Naive thymus-derived CD8-positive, alpha-beta T cell (primary cell): ENCODE measurements at regions not wholly inside any gene's neighbourhood (a gene's known extent, or its start where the extent isn't known, plus 50 kb on each side); places are given as distances from the start of the nearest gene placed in this dataset.

Experiments used
- ATAC-seq, 2 donors: fragments of 150-1000 bp; cut with Tn5 transposase in 1 of 2; sonication (Bioruptor Pico), chemical (Tn5 transposase) in 1 of 2; 1 replicate in 1 of 2; 2 replicates in 1 of 2; pipeline ENCODE4 v1.10.0; 2021; ENCODE audit warnings: mild to moderate bottlenecking in 2 of 2, moderate library complexity in 2 of 2
- POLR2A ChIA-PET: fragments of 350-600 bp; sonication (Branson Sonifier 250); formaldehyde crosslinking; loops from one replicate; lab custom pipeline; 2021; ENCODE audit warnings: antibody characterized with exemption; lab: Charles Lee
- DNase-seq, 10 donors: peaks; one replicate each; pipeline versions ENCODE4 v3.0.0 to v3.0.0-alpha.2; 2020 to 2022
- H3K27ac Mint-ChIP-seq, 10 donors: one replicate each; pipeline ENCODE4 v1.8.0; 2020 to 2022; ENCODE audit warnings: mild to moderate bottlenecking in 10 of 10, mixed read lengths in 10 of 10, moderate library complexity in 4 of 10, inconsistent platforms in 1 of 10
- H3K27me3 Mint-ChIP-seq, 5 donors: one replicate each; pipeline ENCODE4 v1.8.0; 2021 to 2022; ENCODE audit warnings: mixed read lengths in 5 of 5
- H3K36me3 Mint-ChIP-seq, 3 donors: one replicate each; pipeline ENCODE4 v1.8.0; 2020 to 2022; ENCODE audit warnings: mixed read lengths in 3 of 3, mild to moderate bottlenecking in 2 of 3, inconsistent platforms in 1 of 3
- H3K4me1 Mint-ChIP-seq, 4 donors: one replicate each; pipeline ENCODE4 v1.8.0; 2021 to 2022; ENCODE audit warnings: mixed read lengths in 4 of 4
- H3K4me3 Mint-ChIP-seq, 10 donors: one replicate each; pipeline ENCODE4 v1.8.0; 2020 to 2022; ENCODE audit warnings: mild to moderate bottlenecking in 10 of 10, mixed read lengths in 10 of 10, moderate library complexity in 6 of 10, inconsistent platforms in 1 of 10
- H3K9me3 Mint-ChIP-seq, 9 donors: one replicate each; pipeline ENCODE4 v1.8.0; 2020 to 2022; ENCODE audit warnings: mixed read lengths in 9 of 9, mild to moderate bottlenecking in 3 of 9, inconsistent platforms in 1 of 9, moderate library complexity in 1 of 9

DNA sequence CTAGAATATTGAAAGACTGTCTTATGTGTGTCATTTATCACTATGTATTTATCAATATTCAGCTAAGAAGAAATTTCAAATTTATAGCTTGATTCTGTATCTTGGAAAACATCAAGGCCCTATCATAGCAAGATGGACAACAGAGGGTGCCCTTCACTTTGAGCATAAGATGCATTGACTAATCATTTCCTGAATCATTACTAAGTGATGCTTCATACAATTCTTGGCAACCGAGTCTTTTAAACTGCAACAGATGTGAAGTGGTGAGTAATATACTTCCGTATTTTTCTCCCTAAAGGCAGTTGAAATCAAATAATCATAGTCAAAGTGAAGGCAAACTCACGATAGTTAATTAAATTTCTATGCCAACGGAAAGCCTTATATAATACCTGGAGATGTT, 318.6 kb upstream of the RGMB start:
- Mint-ChIP-seq H3K27me3 (peaks cover 0 to 1% (median 0%) of the 10 kb centered on the region in 5 donors), H3K9me3 (no peaks in the 10 kb centered on the region), H3K36me3 (no peaks in the 10 kb centered on the region), H3K4me1 (no peaks in the 10 kb centered on the region), H3K4me3 (no peak overlapping the region), H3K27ac (no peak overlapping the region)
- ATAC-seq (no peak), DNase-seq (no peak)
- POLR2A ChIA-PET = no interaction called here

DNA sequence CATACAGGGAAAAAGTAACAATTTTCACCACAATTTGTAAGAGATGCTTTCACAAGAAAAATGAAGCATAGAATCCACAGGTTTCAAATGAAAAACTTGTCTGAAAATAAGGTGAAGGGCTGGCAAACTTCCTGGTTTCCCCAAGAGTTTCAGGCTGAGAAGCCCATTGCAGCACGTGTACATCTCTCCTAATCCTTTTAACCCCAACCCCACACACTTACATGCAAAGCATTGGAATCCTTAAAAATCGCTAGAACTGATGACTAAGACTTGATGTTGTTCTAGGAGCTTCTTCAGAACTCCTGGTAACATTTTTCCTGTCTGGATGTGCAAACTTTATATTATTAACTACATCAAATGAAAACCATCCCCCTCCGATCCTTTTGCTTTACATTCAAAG, 317.8 kb upstream of the RGMB start:
- ATAC-seq (no peak), DNase-seq (no peak)
- H3K27me3 Mint-ChIP-seq = peaks cover 0 to 1% (median 0%) of the 10 kb centered on the region in 5 donors
- H3K4me1 Mint-ChIP-seq = no peaks in the 10 kb centered on the region
- POLR2A ChIA-PET = no interaction called here
- no peaks in the 10 kb centered on the region for H3K9me3 Mint-ChIP-seq
- H3K4me3 Mint-ChIP-seq = no peak overlapping the region
- H3K36me3 Mint-ChIP-seq = no peaks in the 10 kb centered on the region
- no peak overlapping the region for H3K27ac Mint-ChIP-seq

- no peaks in the 10 kb centered on the region for H3K9me3 Mint-ChIP-seq
- peaks cover 0 to 6% (median 1%) of the 10 kb centered on the region in 5 donors for H3K27me3 Mint-ChIP-seq
- POLR2A ChIA-PET = no interaction called here
Measured at GRCh38 chr5:98458004-98458403, 315.5 kb upstream of the RGMB start.

GRCh38 chr5:98458726-98459125, 314.7 kb upstream of the RGMB start:
- ATAC-seq (no peak), DNase-seq (no peak)
- POLR2A ChIA-PET = no interaction called here
- H3K27me3 Mint-ChIP-seq = peaks cover 0 to 6% (median 1%) of the 10 kb centered on the region in 5 donors
- no peak overlapping the region for H3K27ac Mint-ChIP-seq
- no peaks in the 10 kb centered on the region for H3K36me3 Mint-ChIP-seq
- H3K4me3 Mint-ChIP-seq = no peak overlapping the region
- peaks cover 0 to 5% (median 0%) of the 10 kb centered on the region in 9 donors for H3K9me3 Mint-ChIP-seq
- H3K4me1 Mint-ChIP-seq = no peaks in the 10 kb centered on the region

More at GRCh38 chr5:98458004-98458403, 315.5 kb upstream of the RGMB start:
- DNase-seq (no peak), ATAC-seq (no peak)
- Mint-ChIP-seq H3K27ac (no peak overlapping the region), H3K36me3 (no peaks in the 10 kb centered on the region), H3K4me1 (no peaks in the 10 kb centered on the region), H3K4me3 (no peak overlapping the region)

GRCh38 chr5:98460536-98460935, 312.9 kb upstream of the RGMB start:
- Mint-ChIP-seq H3K36me3 (no peaks in the 10 kb centered on the region), H3K9me3 (peaks cover 0 to 13% (median 0%) of the 10 kb centered on the region in 9 donors), H3K4me1 (peaks cover 0 to 2% (median 0%) of the 10 kb centered on the region in 4 donors), H3K27me3 (peaks cover 0 to 13% (median 1%) of the 10 kb centered on the region in 5 donors), H3K4me3 (no peak overlapping the region), H3K27ac (no peak overlapping the region)
- no peak for DNase-seq
- ATAC-seq = no peak
- POLR2A ChIA-PET = no interaction called here

GRCh38 chr5:98461485-98461884, 312.0 kb upstream of the RGMB start:
- DNase-seq (no peak), ATAC-seq (no peak)
- H3K27me3 Mint-ChIP-seq = peaks cover 0 to 13% (median 1%) of the 10 kb centered on the region in 5 donors
- no peak overlapping the region for H3K27ac Mint-ChIP-seq
- peaks cover 0 to 2% (median 0%) of the 10 kb centered on the region in 4 donors for H3K4me1 Mint-ChIP-seq
- no peak overlapping the region for H3K4me3 Mint-ChIP-seq
- H3K36me3 Mint-ChIP-seq = no peaks in the 10 kb centered on the region
- H3K9me3 Mint-ChIP-seq = peaks cover 0 to 13% (median 0%) of the 10 kb centered on the region in 9 donors
- POLR2A ChIA-PET = no interaction called here

DNA sequence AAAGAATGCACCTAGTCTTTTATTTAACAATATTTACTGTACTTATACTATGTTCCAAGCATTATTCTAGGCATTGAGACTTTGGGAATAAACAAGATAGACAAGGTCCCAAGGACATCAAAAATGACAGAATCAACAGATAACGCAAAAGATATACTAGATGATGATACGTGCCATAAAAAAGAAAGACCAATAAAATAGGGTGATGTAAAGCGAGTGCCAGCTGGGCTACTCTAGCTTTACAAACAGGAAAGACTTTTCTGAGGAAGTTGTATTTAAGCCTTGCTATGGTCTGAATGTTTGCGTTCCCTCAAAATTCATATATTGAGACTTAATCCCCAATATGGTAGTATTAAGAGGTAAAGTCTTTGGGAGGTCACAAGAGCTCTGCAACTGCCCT, 310.2 kb upstream of the RGMB start:
- DNase-seq (no peak), ATAC-seq (no peak)
- Mint-ChIP-seq H3K27me3 (peaks cover 0 to 13% (median 1%) of the 10 kb centered on the region in 5 donors), H3K27ac (no peak overlapping the region), H3K9me3 (peaks cover 0 to 13% (median 0%) of the 10 kb centered on the region in 9 donors), H3K36me3 (no peaks in the 10 kb centered on the region), H3K4me3 (no peak overlapping the region), H3K4me1 (peaks cover 0 to 2% (median 0%) of the 10 kb centered on the region in 4 donors)
- POLR2A ChIA-PET = no interaction called here

DNA sequence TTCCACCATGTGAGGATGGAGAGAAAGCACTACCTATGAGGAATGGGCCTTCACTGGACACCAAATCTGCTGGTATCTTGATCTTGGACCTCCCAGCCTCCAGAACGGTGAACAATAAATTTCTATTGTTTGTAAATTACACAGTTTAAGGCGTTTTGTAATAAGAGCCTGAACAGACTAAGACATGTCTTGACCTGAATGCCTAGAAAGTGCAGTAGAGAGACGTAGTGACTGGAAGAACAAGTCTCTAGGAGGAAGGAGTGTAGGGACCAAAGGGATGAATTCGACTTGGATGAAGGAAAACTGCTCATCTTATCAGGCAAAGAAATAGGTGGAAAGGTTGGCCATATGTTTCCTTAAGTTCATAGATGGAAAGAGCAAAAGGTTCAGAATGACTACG, 309.8 kb upstream of the RGMB start:
- H3K4me1 Mint-ChIP-seq = peaks cover 0 to 2% (median 0%) of the 10 kb centered on the region in 4 donors
- H3K27ac Mint-ChIP-seq = no peak overlapping the region
- H3K4me3 Mint-ChIP-seq = no peak overlapping the region
- peaks cover 0 to 13% (median 1%) of the 10 kb centered on the region in 5 donors for H3K27me3 Mint-ChIP-seq
- DNase-seq (no peak), ATAC-seq (no peak)
- peaks cover 0 to 13% (median 0%) of the 10 kb centered on the region in 9 donors for H3K9me3 Mint-ChIP-seq
- no peaks in the 10 kb centered on the region for H3K36me3 Mint-ChIP-seq
- POLR2A ChIA-PET = no interaction called here

DNA sequence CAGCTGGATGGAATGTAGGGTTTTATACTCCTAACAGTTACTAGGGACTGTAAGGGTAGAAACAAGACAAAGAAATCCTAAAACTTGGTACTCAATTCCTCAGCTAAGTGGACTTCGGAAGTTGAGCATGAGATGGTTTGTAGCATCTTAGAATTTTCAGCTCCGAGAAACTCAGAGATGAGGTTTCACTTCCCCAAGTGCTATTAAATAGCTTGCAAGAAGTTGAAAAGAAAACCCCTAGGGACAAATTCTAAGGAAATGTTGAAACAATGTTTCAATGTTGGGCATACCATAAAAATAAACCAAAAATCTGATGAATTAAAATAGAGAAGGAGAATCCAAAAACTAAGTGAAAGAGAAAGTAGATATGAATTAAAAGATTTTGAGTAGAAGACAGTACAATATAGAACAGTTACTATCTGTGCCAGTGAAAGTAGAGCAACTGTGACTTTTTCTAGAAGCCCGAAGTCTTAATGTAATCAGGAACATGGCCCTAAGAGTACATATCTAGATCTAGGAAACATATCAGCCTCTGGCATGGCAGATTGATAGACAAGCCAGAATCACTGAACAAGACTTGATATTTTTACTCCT, 308.6 kb upstream of the RGMB start:
- no peak for ATAC-seq
- no peak for DNase-seq

GRCh38 chr5:98468188-98468869, 305.1 kb upstream of the RGMB start:
- Mint-ChIP-seq H3K36me3 (no peaks in the 10 kb centered on the region), H3K4me1 (peaks cover 0 to 2% (median 0%) of the 10 kb centered on the region in 4 donors), H3K9me3 (peaks cover 0 to 12% (median 0%) of the 10 kb centered on the region in 9 donors), H3K27ac (no peak overlapping the region), H3K27me3 (peaks cover 0 to 7% (median 0%) of the 10 kb centered on the region in 5 donors), H3K4me3 (no peak overlapping the region)
- DNase-seq (no peak), ATAC-seq (no peak)
- POLR2A ChIA-PET = no interaction called here

More for the DNA sequence above, 308.6 kb upstream of the RGMB start:
- no peaks in the 10 kb centered on the region for H3K36me3 Mint-ChIP-seq
- H3K4me3 Mint-ChIP-seq = no peak overlapping the region
- H3K9me3 Mint-ChIP-seq = peaks cover 0 to 13% (median 0%) of the 10 kb centered on the region in 9 donors
- POLR2A ChIA-PET = no interaction called here
- H3K27ac Mint-ChIP-seq = no peak overlapping the region
- H3K4me1 Mint-ChIP-seq = peaks cover 0 to 2% (median 0%) of the 10 kb centered on the region in 4 donors
- H3K27me3 Mint-ChIP-seq = peaks cover 0 to 13% (median 0%) of the 10 kb centered on the region in 5 donors

DNA sequence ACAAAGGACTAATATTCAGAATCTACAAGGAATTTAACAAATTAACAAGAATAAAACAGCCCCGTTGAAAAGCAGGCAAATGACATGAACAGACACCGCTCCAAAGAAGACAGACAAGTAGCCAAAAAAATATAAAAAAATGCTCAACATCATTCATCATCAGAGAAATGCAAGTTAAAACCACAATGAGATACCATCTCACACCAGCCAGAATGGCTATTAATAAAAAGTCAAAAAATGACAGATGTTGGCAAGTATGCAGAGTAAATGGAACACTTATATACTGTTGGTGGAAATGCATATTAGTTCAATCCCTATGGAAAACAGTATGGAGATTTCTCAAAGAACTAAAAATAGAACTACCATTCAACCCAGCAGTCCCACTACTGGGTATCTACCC, 302.7 kb upstream of the RGMB start:
- POLR2A ChIA-PET = no interaction called here
- no peak for DNase-seq
- H3K9me3 Mint-ChIP-seq = peaks cover 0 to 3% (median 0%) of the 10 kb centered on the region in 9 donors

DNA sequence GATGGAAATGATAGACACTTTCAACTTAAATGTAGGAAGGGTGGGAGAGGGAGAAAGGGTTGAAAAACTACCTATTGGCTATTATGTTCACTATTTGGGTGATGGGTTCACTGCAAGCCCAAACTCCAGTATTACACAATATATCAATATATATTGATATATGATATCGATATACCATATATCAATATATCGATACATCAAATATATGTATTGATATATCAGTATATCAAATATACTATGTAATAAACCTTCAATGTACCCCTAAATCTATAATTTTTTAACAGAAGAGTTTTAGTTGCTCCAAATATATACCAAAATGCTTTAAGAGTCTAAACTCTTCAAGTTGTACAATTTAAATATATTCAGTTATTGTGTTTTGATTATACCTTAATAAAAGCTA, 302.0 kb upstream of the RGMB start:
- Mint-ChIP-seq H3K27me3 (peaks cover 0 to 4% (median 0%) of the 10 kb centered on the region in 5 donors), H3K4me1 (no peaks in the 10 kb centered on the region), H3K27ac (no peak overlapping the region), H3K36me3 (no peaks in the 10 kb centered on the region), H3K4me3 (no peak overlapping the region), H3K9me3 (peaks cover 0 to 3% (median 0%) of the 10 kb centered on the region in 9 donors)
- DNase-seq = no peak
- POLR2A ChIA-PET = no interaction called here
- ATAC-seq = no peak

More for the DNA sequence above, 302.7 kb upstream of the RGMB start:
- no peak for ATAC-seq
- Mint-ChIP-seq H3K27ac (no peak overlapping the region), H3K4me3 (no peak overlapping the region), H3K27me3 (peaks cover 0 to 4% (median 0%) of the 10 kb centered on the region in 5 donors), H3K36me3 (no peaks in the 10 kb centered on the region), H3K4me1 (no peaks in the 10 kb centered on the region)

DNA sequence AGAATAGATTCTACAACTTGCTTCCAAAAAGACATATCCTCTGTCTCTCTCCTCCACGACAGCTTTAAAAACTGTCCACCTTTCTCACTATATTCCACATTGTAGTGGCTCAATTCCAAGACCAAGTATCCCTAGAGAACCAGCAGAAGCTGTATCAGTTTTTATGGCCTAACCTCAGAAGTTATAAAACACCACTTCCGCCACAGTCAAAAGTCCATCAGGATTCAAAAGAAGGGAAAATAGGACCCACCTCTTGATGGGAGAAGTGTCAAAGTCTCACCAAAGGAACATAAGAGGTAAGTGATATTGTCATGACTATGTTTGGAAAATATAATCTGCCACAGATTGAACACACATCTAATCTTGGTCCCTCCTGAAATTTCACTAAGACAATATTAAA, 299.2 kb upstream of the RGMB start:
- DNase-seq = no peak
- H3K36me3 Mint-ChIP-seq = no peaks in the 10 kb centered on the region
- H3K27ac Mint-ChIP-seq = no peak overlapping the region
- peaks cover 0 to 4% (median 1%) of the 10 kb centered on the region in 5 donors for H3K27me3 Mint-ChIP-seq
- POLR2A ChIA-PET = no interaction called here
- no peaks in the 10 kb centered on the region for H3K9me3 Mint-ChIP-seq
- H3K4me1 Mint-ChIP-seq = no peaks in the 10 kb centered on the region
- ATAC-seq = no peak
- H3K4me3 Mint-ChIP-seq = no peak overlapping the region
